KG1 (cell line): ENCODE measurements at regions not wholly inside any gene's neighbourhood (a gene's known extent, or its start where the extent isn't known, plus 50 kb on each side); places are given as distances from the start of the nearest gene placed in this dataset.

Experiments used
- DNase-seq: peaks from one replicate; lab custom pipeline; 2025; lab: John Stamatoyannopoulos, UW

GRCh38 chr16:85403693-85404092, 209.4 kb upstream of the GSE1 start:
- DNase-seq = no peak

GRCh38 chr16:85412911-85413520, 200.1 kb upstream of the GSE1 start:
- DNase-seq = no peak

GRCh38 chr16:85413691-85414663, 199.1 kb upstream of the GSE1 start:
- no peak for DNase-seq

GRCh38 chr16:85415196-85416090, 197.7 kb upstream of the GSE1 start:
- DNase-seq = no peak

GRCh38 chr16:85416228-85417109, 196.7 kb upstream of the GSE1 start:
- peak; percentile 76 for DNase-seq

GRCh38 chr16:85417156-85417860, 195.8 kb upstream of the GSE1 start:
- no peak for DNase-seq

GRCh38 chr16:85418978-85419491, 194.1 kb upstream of the GSE1 start:
- DNase-seq = no peak

GRCh38 chr16:85419503-85420408, 193.4 kb upstream of the GSE1 start:
- DNase-seq = no peak

- peak; percentile 71 for DNase-seq
These were observed 192.4 kb upstream of the GSE1 start for GRCh38 chr16:85420501-85421337.

- no peak for DNase-seq
These were observed 191.6 kb upstream of the GSE1 start for GRCh38 chr16:85421338-85422195.

- no peak for DNase-seq
These were observed 190.9 kb upstream of the GSE1 start for GRCh38 chr16:85422196-85422631.

GRCh38 chr16:85422632-85423550, 190.2 kb upstream of the GSE1 start:
- no peak for DNase-seq

- DNase-seq = no peak
These were observed 189.5 kb upstream of the GSE1 start for GRCh38 chr16:85423631-85424030.

- no peak for DNase-seq
These were observed 188.7 kb upstream of the GSE1 start for GRCh38 chr16:85424260-85425073.

GRCh38 chr16:85425074-85425662, 188.0 kb upstream of the GSE1 start:
- DNase-seq = no peak
